Renal pelvis (tissue), 1 donor: ENCODE measurements at regions not wholly inside any gene's neighbourhood (a gene's known extent, or its start where the extent isn't known, plus 50 kb on each side); places are given as distances from the start of the nearest gene placed in this dataset.
A peak's percentile ranks its signal among the peaks of the same experiment; 100 is the strongest.

Experiments used
- DNase-seq: peaks from one replicate; pipeline ENCODE4 v3.0.0-alpha.2; 2013

- no peak for DNase-seq
Observed at GRCh38 chr6:151701911-151702562, 105.4 kb upstream of the ESR1 start.

- DNase-seq = no peak
Observed at GRCh38 chr6:151702851-151703658, 104.4 kb upstream of the ESR1 start.

- DNase-seq = no peak
Observed at GRCh38 chr6:151704383-151704782, 103.1 kb upstream of the ESR1 start.

- DNase-seq = no peak
Observed at GRCh38 chr6:151705993-151706733, 101.3 kb upstream of the ESR1 start.

GRCh38 chr6:151709329-151709728 lies 98.2 kb upstream of the ESR1 start:
- DNase-seq = no peak

GRCh38 chr6:151716526-151716932 lies 91.0 kb upstream of the ESR1 start:
- DNase-seq = peak; percentile 28

- DNase-seq = no peak
Observed at GRCh38 chr6:151719070-151719469, 88.4 kb upstream of the ESR1 start.

- no peak for DNase-seq
Observed at GRCh38 chr6:151721146-151721545, 86.3 kb upstream of the ESR1 start.

GRCh38 chr6:151721671-151722070 lies 85.8 kb upstream of the ESR1 start:
- DNase-seq = no peak

- no peak for DNase-seq
Observed at GRCh38 chr6:151722342-151722741, 85.1 kb upstream of the ESR1 start.

GRCh38 chr6:151723152-151723551 lies 84.3 kb upstream of the ESR1 start:
- DNase-seq = no peak

- DNase-seq = no peak
Observed at GRCh38 chr6:151729829-151730495, 77.5 kb upstream of the ESR1 start.

- no peak for DNase-seq
Observed at GRCh38 chr6:151730496-151730870, 77.0 kb upstream of the ESR1 start.

GRCh38 chr6:151731313-151731712 lies 76.2 kb upstream of the ESR1 start:
- no peak for DNase-seq

GRCh38 chr6:151733680-151734320 lies 73.7 kb upstream of the ESR1 start:
- no peak for DNase-seq

GRCh38 chr6:151738267-151738666 lies 69.2 kb upstream of the ESR1 start:
- DNase-seq = no peak

GRCh38 chr6:151738960-151739359 lies 68.5 kb upstream of the ESR1 start:
- DNase-seq = no peak

- no peak for DNase-seq
Observed at GRCh38 chr6:151740820-151741219, 66.7 kb upstream of the ESR1 start.

- no peak for DNase-seq
Observed at GRCh38 chr6:151747896-151748295, 59.6 kb upstream of the ESR1 start.

- no peak for DNase-seq
Observed at GRCh38 chr6:151749341-151749740, 58.1 kb upstream of the ESR1 start.

GRCh38 chr6:151753581-151753980 lies 53.9 kb upstream of the ESR1 start:
- no peak for DNase-seq

- no peak for DNase-seq
Observed at GRCh38 chr6:151757506-151757955, 50.0 kb upstream of the ESR1 start.
